GM19397 (cell line): ENCODE measurements at regions not wholly inside any gene's neighbourhood (a gene's known extent, or its start where the extent isn't known, plus 50 kb on each side); places are given as distances from the start of the nearest gene placed in this dataset.
"Not testable (repeated sequence)": the region's sequence is repeated elsewhere in the genome, so short reads cannot be mapped to it uniquely, and the experiment has no call there.

Experiments used
- ATAC-seq: cut with Tn5 transposase; IDR thresholded peaks from one replicate; pipeline ENCODE4 v1.9.1; 2021; ENCODE audit warnings: mild to moderate bottlenecking, moderate library complexity; ENCODE audit not compliant: unreplicated experiment

GRCh38 chr6:16950825-16951495 is 150.9 kb upstream of the STMND1 start:
- ATAC-seq: no peak

- ATAC-seq: no peak
Measured at GRCh38 chr6:16950302-16950701, 151.5 kb upstream of the STMND1 start.

DNA sequence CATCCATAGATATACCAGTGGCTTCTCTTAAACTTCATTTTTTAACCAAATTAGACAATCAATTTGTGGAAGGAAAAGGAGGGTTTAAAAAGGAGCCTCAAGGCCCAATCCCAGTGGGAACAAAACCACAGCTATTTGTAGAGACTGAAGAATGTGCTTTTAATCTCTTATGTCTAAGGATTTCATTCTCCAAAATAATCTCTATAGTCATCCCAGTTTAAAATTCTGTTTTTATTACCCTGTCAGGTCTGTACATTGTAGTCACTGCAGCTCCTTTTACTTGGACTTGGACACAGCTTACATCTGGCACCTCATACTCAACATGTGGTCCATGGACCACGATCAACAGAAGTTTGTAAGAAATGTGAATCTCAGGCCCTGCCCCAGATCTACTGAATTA is 152.1 kb upstream of the STMND1 start:
- ATAC-seq: no peak

DNA sequence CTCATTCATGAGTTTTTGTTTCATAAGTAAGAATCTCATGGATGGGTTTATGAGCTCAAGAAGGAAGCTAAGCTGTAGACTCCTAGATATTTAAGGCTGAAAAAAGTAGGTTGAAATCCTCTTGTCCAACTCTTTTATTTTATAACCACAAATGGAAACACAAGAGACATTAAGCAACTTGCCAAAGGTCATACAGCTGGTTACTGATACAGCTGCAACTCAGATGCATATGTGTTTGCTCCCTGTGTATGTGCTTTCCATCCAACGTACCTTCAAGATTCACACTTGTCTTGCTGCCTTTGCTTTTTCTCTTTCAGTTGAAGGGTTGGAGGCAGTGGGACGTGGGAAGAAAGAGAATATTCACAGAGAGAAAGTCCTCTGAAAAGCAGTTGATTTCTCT is 153.5 kb upstream of the STMND1 start:
- no peak for ATAC-seq

- ATAC-seq: no peak
Measured at GRCh38 chr6:16947375-16948015, 154.4 kb upstream of the STMND1 start.

GRCh38 chr6:16944596-16944995 is 157.3 kb upstream of the STMND1 start:
- no peak for ATAC-seq

DNA sequence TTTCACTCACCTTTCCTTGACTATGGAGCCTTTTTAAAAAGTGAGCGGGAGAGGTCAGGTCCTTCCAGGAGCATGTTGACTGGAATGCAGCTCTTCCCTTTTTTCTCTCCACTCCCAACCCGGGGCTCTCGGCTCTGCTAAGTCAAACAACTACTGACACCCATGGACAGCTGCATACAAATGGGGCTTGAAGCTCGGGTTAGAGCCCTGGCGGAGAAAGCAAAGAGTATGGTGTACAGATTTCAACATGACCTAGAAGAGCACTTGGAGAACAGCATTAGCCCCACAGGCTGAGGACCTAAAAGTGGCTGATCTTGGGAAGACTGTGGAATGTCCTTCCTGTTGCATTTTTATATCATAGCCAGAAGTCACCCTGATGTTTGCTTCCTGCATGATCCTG is 162.0 kb upstream of the STMND1 start:
- no peak for ATAC-seq

GRCh38 chr6:16939351-16939750 is 162.5 kb upstream of the STMND1 start:
- ATAC-seq: no peak

DNA sequence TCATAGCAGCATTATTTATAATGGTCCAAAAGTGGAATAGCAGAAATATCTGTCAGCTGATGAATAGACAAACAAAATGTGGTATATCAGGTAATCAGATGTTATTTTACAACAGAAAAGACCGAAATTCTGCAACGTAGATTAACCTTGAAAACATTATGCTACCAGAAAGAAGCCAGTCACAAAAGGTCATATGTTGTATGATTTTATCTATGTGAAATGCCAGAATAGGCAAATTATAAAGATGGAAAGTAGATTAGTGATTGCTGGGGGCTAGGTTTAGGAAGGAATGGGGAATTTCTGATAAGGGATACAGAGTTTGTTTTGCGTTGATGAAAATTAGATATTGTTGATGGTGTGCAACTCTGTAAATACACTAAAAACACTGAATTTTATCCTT is 165.0 kb upstream of the STMND1 start:
- no peak for ATAC-seq

- ATAC-seq: no peak
Measured at GRCh38 chr6:16933961-16934360, 167.9 kb upstream of the STMND1 start.

- ATAC-seq: no peak
Measured at GRCh38 chr6:16933532-16933931, 168.3 kb upstream of the STMND1 start.

GRCh38 chr6:16932920-16933319 is 168.9 kb upstream of the STMND1 start:
- no peak for ATAC-seq

GRCh38 chr6:16931079-16931478 is 169.8 kb upstream of the ATXN1 start:
- not testable (repeated sequence) for ATAC-seq

GRCh38 chr6:16930432-16930831 is 169.2 kb upstream of the ATXN1 start:
- ATAC-seq: no peak

DNA sequence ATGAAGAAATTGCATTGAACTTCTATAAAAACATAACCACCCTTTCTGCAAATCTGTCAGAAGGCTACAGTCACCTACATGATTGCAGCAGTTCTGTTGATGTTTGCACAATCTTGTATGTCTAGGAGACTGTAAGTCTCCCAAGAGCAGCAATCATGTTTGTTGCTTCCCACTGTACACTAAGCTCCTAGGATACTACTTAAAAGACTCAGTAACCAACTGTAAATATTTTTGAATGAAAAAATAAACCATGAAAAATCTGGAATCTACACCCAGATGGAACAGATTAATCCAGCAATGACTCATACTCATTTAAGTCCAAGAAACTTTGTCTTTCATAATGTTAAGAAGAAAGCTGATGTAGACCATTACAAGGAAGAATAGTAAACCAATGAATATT is 168.5 kb upstream of the ATXN1 start:
- ATAC-seq: no peak

GRCh38 chr6:16928387-16928786 is 167.1 kb upstream of the ATXN1 start:
- no peak for ATAC-seq

- no peak for ATAC-seq
Measured at GRCh38 chr6:16927205-16927604, 165.9 kb upstream of the ATXN1 start.

DNA sequence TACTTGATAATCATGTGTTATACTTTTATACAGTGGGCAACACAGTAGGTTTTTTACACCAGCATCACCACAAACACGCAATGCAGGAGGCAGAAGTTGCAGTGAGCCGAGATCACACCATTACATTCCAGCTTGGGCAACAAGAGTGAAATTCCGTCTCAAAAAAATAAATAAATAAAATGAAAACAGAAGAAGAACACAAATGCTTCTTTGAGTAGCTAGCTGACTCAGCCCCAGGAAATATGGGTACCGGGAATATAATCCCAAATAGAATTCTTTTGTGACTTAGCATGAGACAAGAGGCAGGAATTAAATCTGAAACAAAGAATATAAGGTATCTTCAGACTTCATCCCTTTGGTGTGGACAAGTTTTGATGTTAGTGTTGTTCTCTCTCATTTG is 164.2 kb upstream of the ATXN1 start:
- no peak for ATAC-seq

DNA sequence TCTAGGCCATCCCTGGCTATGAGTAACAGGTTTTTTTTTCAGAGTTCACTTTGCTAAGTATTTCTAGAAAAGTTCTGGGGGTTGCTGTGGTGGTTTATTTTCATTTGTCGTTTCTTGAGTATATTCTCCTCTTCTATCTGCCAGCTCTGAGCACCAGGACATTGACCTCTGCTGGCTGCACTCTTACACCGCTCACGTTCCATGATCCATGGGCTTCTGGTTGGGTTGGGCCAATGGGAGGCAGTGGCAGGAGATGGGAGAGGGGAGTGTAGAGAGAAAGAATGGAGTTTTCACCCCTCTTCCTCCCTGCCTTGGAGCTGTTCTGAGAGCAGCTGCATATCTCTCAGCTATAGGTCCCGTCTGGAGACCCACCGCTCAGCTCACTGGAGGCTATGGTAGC is 161.0 kb upstream of the ATXN1 start:
- ATAC-seq: no peak

DNA sequence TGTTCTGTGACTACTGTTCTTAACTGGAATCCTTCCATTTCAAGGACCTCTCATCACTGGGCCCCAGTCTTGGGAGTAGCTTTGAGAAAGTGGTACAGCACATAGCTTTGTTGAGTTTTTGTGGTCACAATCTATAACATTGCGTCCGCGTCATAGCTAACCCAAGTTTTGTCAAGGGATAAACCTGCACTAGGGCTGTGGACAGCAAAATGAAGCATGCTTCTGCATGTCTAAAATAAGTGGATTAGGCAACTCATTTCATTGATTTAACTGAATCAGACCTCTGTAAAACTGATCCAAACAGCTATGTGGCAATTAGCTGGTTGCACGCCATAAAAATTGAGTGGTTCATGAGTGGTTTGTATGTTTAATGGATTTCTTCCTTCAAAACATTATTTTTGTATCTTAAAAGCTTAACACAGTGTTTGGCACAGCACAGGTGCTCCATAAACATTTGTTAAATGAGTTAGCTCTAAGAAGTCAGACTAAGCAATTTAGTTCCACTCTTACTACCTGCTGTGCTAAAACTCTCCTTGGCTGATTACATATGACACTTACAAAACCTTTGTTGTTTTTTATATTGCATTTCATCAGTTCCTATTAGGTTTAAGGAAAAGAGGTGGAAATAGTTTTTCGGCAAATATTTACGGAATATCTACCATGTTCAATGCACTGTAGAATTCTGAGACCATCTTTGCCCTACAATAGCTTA is 160.3 kb upstream of the ATXN1 start:
- ATAC-seq: no peak

DNA sequence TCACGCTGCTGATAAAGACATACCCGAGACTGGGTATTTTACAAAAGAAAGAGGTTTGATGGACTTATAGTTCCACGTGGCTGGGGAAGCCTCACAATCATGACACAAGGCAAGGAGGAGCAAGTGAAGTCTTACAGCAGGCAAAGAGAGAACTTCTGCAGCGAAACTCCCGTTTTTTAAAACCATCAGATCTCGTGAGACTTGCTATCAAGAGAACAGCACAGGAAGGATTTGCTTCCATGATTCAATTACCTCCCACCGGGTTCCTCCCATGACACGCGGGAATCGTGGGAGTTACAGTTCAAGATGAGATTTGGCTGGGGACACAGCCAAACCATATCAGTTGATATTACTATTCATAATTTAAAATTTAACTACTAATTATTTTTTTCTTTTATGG is 157.3 kb upstream of the ATXN1 start:
- no peak for ATAC-seq

- no peak for ATAC-seq
Measured at GRCh38 chr6:16914184-16914583, 152.9 kb upstream of the ATXN1 start.
